K562 (cell line): ENCODE measurements at regions not wholly inside any gene's neighbourhood (a gene's known extent, or its start where the extent isn't known, plus 50 kb on each side); places are given as distances from the start of the nearest gene placed in this dataset.

Experiments used
- ATAC-seq: fragments of 200-7000 bp; cut with Tn5 transposase; 3 replicates; pipeline ENCODE4 v1.9.1; 2020; ENCODE audit warnings: moderate library complexity
- BruUV-seq: library from RNA; stranded (reverse); fragments of 400-500 nt; replicated peaks from 2 replicates; lab custom pipeline; 2021; lab: Mats Ljungman, UMichigan
- CTCF ChIA-PET: fragments of 300-600 bp; formaldehyde crosslinking; extraction: SDS; loops from one replicate; lab custom pipeline; 2021; ENCODE audit warnings: low intra/inter-chr PET ratio; lab: Yijun Ruan, JAX
- POLR2A ChIA-PET: fragments of 300-600, 350-650 bp; sonication (Branson Sonifier 250); formaldehyde crosslinking; extraction: SDS; loops from one replicate; lab custom pipeline; 2021; ENCODE audit warnings: antibody characterized with exemption, inconsistent platforms; lab: Yijun Ruan, JAX
- DNase-seq, 4 experiments: peaks; one replicate each; pipeline versions ENCODE4 v3.0.0 to v3.0.0-alpha.2; 2011 to 2018; ENCODE audit warnings: low spot score in 3 of 4, mixed read lengths in 3 of 4; ENCODE audit errors: extremely low read depth in 1 of 4
- FAIRE-seq: peaks from 2 replicates; lab custom pipeline; 2011; peaks lifted over from hg19 to GRCh38; lab: Jason Lieb, UNC
- H2AFZ ChIP-seq: 2 replicates; pipeline ENCODE4 v1.6.0; 2011; ENCODE audit warnings: low read depth, low read length, control low read depth, inconsistent platforms
- H3K27ac ChIP-seq: fragments of 200-600 bp; 3 replicates; pipeline ENCODE4 v1.8.0; 2011; ENCODE audit warnings: low read depth, mild to moderate bottlenecking, control low read depth, inconsistent platforms, low read length, moderate library complexity, mixed read lengths; ENCODE audit errors: extremely low read depth
- H3K27me3 ChIP-seq, 2 experiments: fragments of 300-600 bp in 1 of 2; 2 replicates in 1 of 2; 3 replicates in 1 of 2; pipeline versions ENCODE4 v1.6.0 to v1.8.0; 2011; ENCODE audit warnings: inconsistent platforms in 2 of 2, low read length in 2 of 2, mild to moderate bottlenecking in 1 of 2, mixed read lengths in 1 of 2, moderate library complexity in 1 of 2; ENCODE audit not compliant: control insufficient read depth in 2 of 2, insufficient read depth in 2 of 2
- H3K36me3 ChIP-seq: fragments of 300-600 bp; 3 replicates; pipeline ENCODE4 v1.8.0; 2011; ENCODE audit warnings: mild to moderate bottlenecking, low read length, inconsistent platforms; ENCODE audit not compliant: control insufficient read depth, insufficient read depth
- H3K4me1 ChIP-seq, 2 experiments: fragments of 200-600 bp in 1 of 2; replicated peaks in 1 of 2; 2 replicates in 1 of 2; 3 replicates in 1 of 2; pipeline versions ENCODE4 v1.5.1 to v1.8.0; 2011; ENCODE audit warnings: inconsistent platforms in 2 of 2, low read length in 2 of 2, mild to moderate bottlenecking in 1 of 2, mixed read lengths in 1 of 2, moderate library complexity in 1 of 2; ENCODE audit not compliant: control insufficient read depth in 2 of 2, insufficient read depth in 2 of 2
- H3K4me2 ChIP-seq: 2 replicates; pipeline ENCODE4 v1.6.1; 2011; ENCODE audit warnings: low read length, control low read depth, inconsistent platforms, mixed read lengths; ENCODE audit not compliant: insufficient read depth
- H3K4me3 ChIP-seq: fragments of 200-600 bp; sonication (generic), shearing (Covaris generic); 2 replicates; pipeline ENCODE4 v1.5.1; 2016; ENCODE audit warnings: control low read depth, inconsistent platforms
- H3K79me2 ChIP-seq: fragments of 200-600 bp; 3 replicates; pipeline ENCODE4 v1.8.0; 2011; ENCODE audit warnings: low read length, inconsistent platforms; ENCODE audit not compliant: control insufficient read depth, insufficient read depth
- H3K9ac ChIP-seq, 2 experiments: 2 replicates each; pipeline versions ENCODE4 v1.6.0 to v1.6.1; 2011; ENCODE audit warnings: low read depth in 2 of 2, low read length in 2 of 2, control low read depth in 1 of 2, inconsistent platforms in 1 of 2, mild to moderate bottlenecking in 1 of 2, mixed read lengths in 1 of 2; ENCODE audit not compliant: insufficient read depth in 1 of 2
- H3K9me1 ChIP-seq: one replicate; pipeline ENCODE4 v1.6.0; 2011; ENCODE audit warnings: inconsistent platforms, mild to moderate bottlenecking, low read length, moderate library complexity; ENCODE audit not compliant: control insufficient read depth, insufficient read depth
- H3K9me3 ChIP-seq: replicated peaks from 2 replicates; pipeline ENCODE4 v1.5.1; 2011; ENCODE audit warnings: low read depth, low read length, inconsistent platforms; ENCODE audit not compliant: control insufficient read depth, insufficient read depth
- H4K20me1 ChIP-seq: replicated peaks from 2 replicates; pipeline ENCODE4 v1.6.1; 2011; ENCODE audit warnings: low read length, inconsistent platforms, mixed read lengths; ENCODE audit not compliant: control insufficient read depth, insufficient read depth
- ELF1 ChIP-seq: fragments of 200-800 bp; sonication (Bioruptor generic); IDR thresholded peaks from 2 replicates; pipeline ENCODE4 v1.6.1; 2016; ENCODE audit warnings: missing genetic modification characterization, missing compliant biosample characterization
- ERF ChIP-seq: fragments of 450-650 bp; formaldehyde crosslinking; IDR thresholded peaks from 2 replicates; pipeline ENCODE4 v1.4.0; 2020; ENCODE audit warnings: mild to moderate bottlenecking, mixed read lengths
- HEY1 ChIP-seq: fragments of 250-450 bp; sonication (Bioruptor Pico); IDR thresholded peaks from 2 replicates; pipeline ENCODE4 v1.5.0; 2020; ENCODE audit warnings: mild to moderate bottlenecking, moderate library complexity, borderline replicate concordance
- JUNB ChIP-seq: fragments of 450-650 bp; formaldehyde crosslinking; conservative IDR thresholded peaks from 2 replicates; pipeline ENCODE4 v1.4.0; 2020; ENCODE audit warnings: mild to moderate bottlenecking
- KHSRP ChIP-seq: fragments of 450-650 bp; IDR thresholded peaks from 2 replicates; pipeline ENCODE4 v1.6.1; 2017
- KLF6 ChIP-seq: fragments of 250-450 bp; sonication (Bioruptor Pico); IDR thresholded peaks from 2 replicates; pipeline ENCODE4 v1.4.0; 2020; ENCODE audit warnings: mild to moderate bottlenecking, moderate library complexity, borderline replicate concordance
- MAFK ChIP-seq: IDR thresholded peaks from 2 replicates; pipeline ENCODE4 v1.6.1; 2011; ENCODE audit warnings: low read length, improper control_type of control experiment
- MED1 ChIP-seq: sonication (generic); formaldehyde crosslinking; IDR thresholded peaks from 2 replicates; pipeline ENCODE4 v1.8.1; 2023; ENCODE audit warnings: missing genetic modification reagents, borderline replicate concordance
- MTA1 ChIP-seq: fragments of 450-650 bp; IDR thresholded peaks from 2 replicates; pipeline ENCODE4 v1.6.1; 2017; ENCODE audit warnings: borderline replicate concordance
- NUFIP1 ChIP-seq: fragments of 450-650 bp; IDR thresholded peaks from 2 replicates; pipeline ENCODE4 v1.6.1; 2018; ENCODE audit not compliant: partially characterized antibody
- SIN3B ChIP-seq: fragments of 450-650 bp; IDR thresholded peaks from 2 replicates; pipeline ENCODE4 v1.6.1; 2017; ENCODE audit warnings: low read depth, mild to moderate bottlenecking, moderate library complexity
- STAT5A ChIP-seq: IDR thresholded peaks from 2 replicates; pipeline ENCODE4 v1.6.1; 2012; ENCODE audit warnings: low read length, inconsistent platforms, borderline replicate concordance
- SUPT5H ChIP-seq: fragments of 450-650 bp; IDR thresholded peaks from 2 replicates; pipeline ENCODE4 v1.6.1; 2016
- ZNF232 ChIP-seq: sonication (generic); formaldehyde crosslinking; IDR thresholded peaks from 2 replicates; pipeline ENCODE4 v1.8.0; 2022; ENCODE audit warnings: mild to moderate bottlenecking, missing genetic modification reagents
- ZNF696 ChIP-seq: fragments of 250-450 bp; sonication (Bioruptor Pico); conservative IDR thresholded peaks from 2 replicates; pipeline ENCODE4 v1.4.0; 2020; ENCODE audit warnings: mild to moderate bottlenecking, moderate library complexity
- WGBS: fragments of 100-300 bp; shearing (Covaris generic); methylation state at CpG from one replicate; pipeline ENCODE4 v1.1.6; 2016; ENCODE audit warnings: low coverage, mixed read lengths; ENCODE audit not compliant: insufficient coverage; ENCODE audit errors: missing lambda C conversion rate; 5-methylcytosine and 5-hydroxymethylcytosine counted together
- in situ Hi-C: fragments of 300-500 bp; cut with MboI; formaldehyde crosslinking; loops from 4 replicates; pipeline ENCODE4 v1.15.0; 2018; ENCODE audit warnings: inconsistent platforms, mixed read lengths
- intact Hi-C: fragments of 100-400 bp; cut with micrococcal nuclease; formaldehyde crosslinking; loops from 2 replicates; pipeline ENCODE4 v1.14.2; 2022
- TF ChIP-seq, protein P1 (sequence below): fragments of 200-800 bp; sonication (Bioruptor generic); IDR thresholded peaks from 2 replicates; pipeline ENCODE4 v1.6.1; 2016; ENCODE audit warnings: missing genetic modification characterization, missing compliant biosample characterization

DNA sequence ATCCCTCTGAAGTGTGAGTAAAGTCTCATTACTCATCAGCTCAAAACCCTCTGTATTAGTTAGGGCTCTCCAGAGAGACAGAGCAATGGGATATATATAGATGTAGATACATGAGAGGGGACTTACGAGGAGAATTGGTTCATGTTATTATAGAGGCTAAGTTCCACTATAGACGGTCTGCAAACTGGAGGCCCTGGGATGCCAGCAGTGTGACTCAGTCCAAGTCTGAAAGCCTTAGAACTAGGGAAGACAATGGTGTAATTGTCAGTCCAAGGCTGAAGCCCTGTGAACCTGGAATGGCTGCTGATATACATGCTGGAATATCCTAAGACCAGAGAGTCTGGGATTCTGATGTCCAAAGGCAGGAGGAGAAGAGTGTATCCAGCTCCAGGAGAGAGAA, 57.3 kb upstream of the CEP83 start:
- 0% methylated on average over 2 of the region's 2 CpGs for WGBS
- Histone ChIP-seq H3K4me1 (no peaks in the 10 kb centered on the region), H2AFZ (no peak overlapping the region), H3K27ac (no peak overlapping the region), H3K36me3 (no peaks in the 10 kb centered on the region)
- no peak for FAIRE-seq
- TF ChIP-seq KHSRP (no peak), ERF (no peak), HEY1 (CRISPR knock-in tag) (no peak), MTA1 (no peak), SIN3B (no peak), ZNF696 (CRISPR knock-in tag) (no peak), ZNF232 (CRISPR knock-in tag) (no peak), MED1 (no peak), MAFK (no peak), NUFIP1 (no peak)
- TF ChIP-seq, all 486 proteins: peak for 0
- no peak overlapping the region for H3K9ac ChIP-seq
- H3K79me2 ChIP-seq: no peaks in the 10 kb centered on the region
- H3K4me2 ChIP-seq: no peak overlapping the region
- BruUV-seq: no TSS peak
- DNase-seq (no peak), ATAC-seq (no peak)
- no peaks in the 10 kb centered on the region for H3K9me3 ChIP-seq
- H4K20me1 ChIP-seq: no peaks in the 10 kb centered on the region
- H3K27me3 ChIP-seq: no peaks in the 10 kb centered on the region
- POLR2A ChIA-PET: no interaction called here
- in situ Hi-C loops: no loop called here
- no peaks in the 10 kb centered on the region for H3K9me1 ChIP-seq
- intact Hi-C loops: no loop called here
- CTCF ChIA-PET: no interaction called here
- H3K4me3 ChIP-seq: no peak overlapping the region

GRCh38 chr12:94513527-94513926, 53.9 kb upstream of the CEP83 start:
- intact Hi-C loops: no loop called here
- H3K9me3 ChIP-seq: no peaks in the 10 kb centered on the region
- in situ Hi-C loops: no loop called here
- no peak for DNase-seq
- no peak overlapping the region for H3K4me3 ChIP-seq
- TF ChIP-seq ELF1 (tag) (no peak), KLF6 (CRISPR knock-in tag) (no peak), STAT5A (no peak), JUNB (CRISPR knock-in tag) (no peak), SUPT5H (no peak)
- TF ChIP-seq, protein P1, sequence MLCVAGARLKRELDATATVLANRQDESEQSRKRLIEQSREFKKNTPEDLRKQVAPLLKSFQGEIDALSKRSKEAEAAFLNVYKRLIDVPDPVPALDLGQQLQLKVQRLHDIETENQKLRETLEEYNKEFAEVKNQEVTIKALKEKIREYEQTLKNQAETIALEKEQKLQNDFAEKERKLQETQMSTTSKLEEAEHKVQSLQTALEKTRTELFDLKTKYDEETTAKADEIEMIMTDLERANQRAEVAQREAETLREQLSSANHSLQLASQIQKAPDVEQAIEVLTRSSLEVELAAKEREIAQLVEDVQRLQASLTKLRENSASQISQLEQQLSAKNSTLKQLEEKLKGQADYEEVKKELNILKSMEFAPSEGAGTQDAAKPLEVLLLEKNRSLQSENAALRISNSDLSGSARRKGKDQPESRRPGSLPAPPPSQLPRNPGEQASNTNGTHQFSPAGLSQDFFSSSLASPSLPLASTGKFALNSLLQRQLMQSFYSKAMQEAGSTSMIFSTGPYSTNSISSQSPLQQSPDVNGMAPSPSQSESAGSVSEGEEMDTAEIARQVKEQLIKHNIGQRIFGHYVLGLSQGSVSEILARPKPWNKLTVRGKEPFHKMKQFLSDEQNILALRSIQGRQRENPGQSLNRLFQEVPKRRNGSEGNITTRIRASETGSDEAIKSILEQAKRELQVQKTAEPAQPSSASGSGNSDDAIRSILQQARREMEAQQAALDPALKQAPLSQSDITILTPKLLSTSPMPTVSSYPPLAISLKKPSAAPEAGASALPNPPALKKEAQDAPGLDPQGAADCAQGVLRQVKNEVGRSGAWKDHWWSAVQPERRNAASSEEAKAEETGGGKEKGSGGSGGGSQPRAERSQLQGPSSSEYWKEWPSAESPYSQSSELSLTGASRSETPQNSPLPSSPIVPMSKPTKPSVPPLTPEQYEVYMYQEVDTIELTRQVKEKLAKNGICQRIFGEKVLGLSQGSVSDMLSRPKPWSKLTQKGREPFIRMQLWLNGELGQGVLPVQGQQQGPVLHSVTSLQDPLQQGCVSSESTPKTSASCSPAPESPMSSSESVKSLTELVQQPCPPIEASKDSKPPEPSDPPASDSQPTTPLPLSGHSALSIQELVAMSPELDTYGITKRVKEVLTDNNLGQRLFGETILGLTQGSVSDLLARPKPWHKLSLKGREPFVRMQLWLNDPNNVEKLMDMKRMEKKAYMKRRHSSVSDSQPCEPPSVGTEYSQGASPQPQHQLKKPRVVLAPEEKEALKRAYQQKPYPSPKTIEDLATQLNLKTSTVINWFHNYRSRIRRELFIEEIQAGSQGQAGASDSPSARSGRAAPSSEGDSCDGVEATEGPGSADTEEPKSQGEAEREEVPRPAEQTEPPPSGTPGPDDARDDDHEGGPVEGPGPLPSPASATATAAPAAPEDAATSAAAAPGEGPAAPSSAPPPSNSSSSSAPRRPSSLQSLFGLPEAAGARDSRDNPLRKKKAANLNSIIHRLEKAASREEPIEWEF: no peak
- ChIA-PET CTCF (no interaction called here), POLR2A (no interaction called here)
- no peak for FAIRE-seq
- no peaks in the 10 kb centered on the region for H3K9me1 ChIP-seq
- no peaks in the 10 kb centered on the region for H3K27me3 ChIP-seq
- no peaks in the 10 kb centered on the region for H3K36me3 ChIP-seq
- 6% methylated on average over 2 of the region's 2 CpGs for WGBS
- no TSS peak for BruUV-seq
- H3K79me2 ChIP-seq: no peaks in the 10 kb centered on the region
- no peak for ATAC-seq
- H4K20me1 ChIP-seq: no peaks in the 10 kb centered on the region
- H2AFZ ChIP-seq: no peak overlapping the region
- no peak overlapping the region for H3K9ac ChIP-seq
- no peaks in the 10 kb centered on the region for H3K4me1 ChIP-seq
- H3K27ac ChIP-seq: no peak overlapping the region
- H3K4me2 ChIP-seq: no peak overlapping the region
